NT2/D1 (cell line): ENCODE measurements at regions not wholly inside any gene's neighbourhood (a gene's known extent, or its start where the extent isn't known, plus 50 kb on each side); places are given as distances from the start of the nearest gene placed in this dataset.

Experiments used
- DNase-seq: peaks from one replicate; pipeline ENCODE4 v3.0.0-alpha.2; 2011; ENCODE audit warnings: low read depth, low spot score
- H3K27me3 ChIP-seq: 2 replicates; pipeline ENCODE4 v1.6.0; 2011; ENCODE audit warnings: mild to moderate bottlenecking; ENCODE audit not compliant: insufficient read length, insufficient read depth
- H3K36me3 ChIP-seq: 2 replicates; pipeline ENCODE4 v1.6.1; 2011; ENCODE audit warnings: mild to moderate bottlenecking, low read length, mixed read lengths; ENCODE audit not compliant: insufficient read depth, insufficient read length
- H3K4me1 ChIP-seq: 2 replicates; pipeline ENCODE4 v1.5.1; 2011; ENCODE audit not compliant: insufficient read depth, insufficient read length
- H3K4me3 ChIP-seq: 2 replicates; pipeline ENCODE4 v1.5.1; 2011; ENCODE audit warnings: low read depth; ENCODE audit not compliant: insufficient read length
- H3K9ac ChIP-seq: 2 replicates; pipeline ENCODE4 v1.6.0; 2011; ENCODE audit warnings: low read depth; ENCODE audit not compliant: insufficient read length
- H3K9me3 ChIP-seq: 2 replicates; pipeline ENCODE4 v1.5.1; 2011; ENCODE audit warnings: mild to moderate bottlenecking, low read length; ENCODE audit not compliant: insufficient read depth
- SUZ12 ChIP-seq: IDR thresholded peaks from 2 replicates; pipeline ENCODE4 v1.6.1; 2011; ENCODE audit not compliant: insufficient read length, insufficient read depth; ENCODE audit errors: extremely low read depth
- YY1 ChIP-seq: IDR thresholded peaks from 2 replicates; pipeline ENCODE4 v1.6.1; 2011; ENCODE audit not compliant: insufficient read length, insufficient read depth
- ZNF274 ChIP-seq: IDR thresholded peaks from 2 replicates; pipeline ENCODE4 v1.6.1; 2011; ENCODE audit warnings: mild to moderate bottlenecking, low read depth, low read length

DNA sequence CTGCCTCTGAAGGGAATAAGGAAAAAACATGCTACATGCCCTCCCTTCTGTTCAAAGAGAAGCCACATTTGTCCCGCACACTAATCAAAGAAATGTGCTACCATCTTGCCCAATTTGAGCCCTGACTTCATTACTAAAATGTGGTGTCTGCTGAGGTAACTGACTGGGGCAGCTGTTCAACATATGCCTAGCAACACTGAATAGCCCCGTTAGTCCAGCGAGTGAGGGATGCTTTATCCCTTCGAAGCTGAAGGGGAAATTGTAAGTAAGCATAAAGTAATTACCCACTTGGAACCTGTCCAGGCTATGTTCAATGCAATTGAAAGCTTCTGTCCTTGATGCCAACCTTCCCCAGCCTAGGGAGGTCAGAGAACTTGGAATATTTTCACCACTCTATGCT, 310.6 kb downstream of the SEC16B start:
- H3K9ac ChIP-seq: no peak overlapping the region
- H3K36me3 ChIP-seq: no peaks in the 10 kb centered on the region
- no peaks in the 10 kb centered on the region for H3K27me3 ChIP-seq
- no peaks in the 10 kb centered on the region for H3K9me3 ChIP-seq
- no peak overlapping the region for H3K4me3 ChIP-seq
- no peak for TF ChIP-seq YY1
- no peaks in the 10 kb centered on the region for H3K4me1 ChIP-seq
- DNase-seq: no peak

DNA sequence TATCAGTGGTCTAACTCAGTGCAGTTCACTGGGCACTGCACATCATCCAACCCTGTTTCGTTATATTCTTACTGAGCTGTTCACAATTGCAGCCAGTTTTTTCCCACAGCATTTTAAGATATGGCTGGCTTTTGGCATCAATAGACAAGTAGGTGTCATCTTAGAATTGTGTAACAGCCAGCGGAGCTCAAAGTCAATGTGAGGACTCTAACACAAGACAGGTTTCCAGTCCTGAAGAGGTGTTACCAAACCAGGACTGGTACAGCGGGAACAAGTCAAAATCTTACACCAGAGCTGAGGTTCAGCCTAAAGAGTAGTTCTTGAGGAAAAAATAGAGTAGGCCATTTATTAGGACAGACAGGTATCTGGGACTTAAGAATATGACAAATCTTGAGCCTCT, 313.3 kb downstream of the SEC16B start:
- H3K36me3 ChIP-seq: no peaks in the 10 kb centered on the region
- H3K9ac ChIP-seq: no peak overlapping the region
- no peak for DNase-seq
- H3K4me1 ChIP-seq: no peaks in the 10 kb centered on the region
- no peaks in the 10 kb centered on the region for H3K27me3 ChIP-seq
- no peak overlapping the region for H3K4me3 ChIP-seq
- TF ChIP-seq ZNF274 (no peak), SUZ12 (no peak)
- no peaks in the 10 kb centered on the region; the same call in 1 of the 2 replicates for H3K9me3 ChIP-seq

DNA sequence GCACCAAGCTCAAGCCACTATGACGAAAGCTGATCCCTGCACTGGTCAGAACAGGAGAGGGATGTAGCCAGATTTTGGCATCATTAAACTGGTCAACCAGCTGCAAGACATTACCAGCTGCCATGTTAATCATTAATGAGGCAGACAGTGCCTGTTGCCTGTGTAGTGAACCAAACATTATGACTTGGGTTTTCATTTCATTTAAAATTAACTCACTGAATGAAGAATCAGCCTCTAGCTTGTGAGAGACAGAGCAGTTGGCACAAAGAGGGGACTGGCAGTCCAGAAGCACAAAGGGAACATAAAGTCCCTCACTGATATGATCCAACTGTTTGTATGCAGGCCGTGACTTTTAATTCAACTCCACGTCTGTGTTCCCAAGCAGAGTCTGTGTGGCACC, 318.9 kb downstream of the SEC16B start:
- Histone ChIP-seq H3K9ac (no peak overlapping the region), H3K27me3 (no peaks in the 10 kb centered on the region), H3K36me3 (no peaks in the 10 kb centered on the region), H3K9me3 (no peaks in the 10 kb centered on the region; the same call in 1 of the 2 replicates), H3K4me3 (no peak overlapping the region), H3K4me1 (peaks cover 6% of the 10 kb centered on the region)
- no peak for DNase-seq
- no peak for TF ChIP-seq SUZ12
- TF ChIP-seq ZNF274: no peak
- no peak for TF ChIP-seq YY1

DNA sequence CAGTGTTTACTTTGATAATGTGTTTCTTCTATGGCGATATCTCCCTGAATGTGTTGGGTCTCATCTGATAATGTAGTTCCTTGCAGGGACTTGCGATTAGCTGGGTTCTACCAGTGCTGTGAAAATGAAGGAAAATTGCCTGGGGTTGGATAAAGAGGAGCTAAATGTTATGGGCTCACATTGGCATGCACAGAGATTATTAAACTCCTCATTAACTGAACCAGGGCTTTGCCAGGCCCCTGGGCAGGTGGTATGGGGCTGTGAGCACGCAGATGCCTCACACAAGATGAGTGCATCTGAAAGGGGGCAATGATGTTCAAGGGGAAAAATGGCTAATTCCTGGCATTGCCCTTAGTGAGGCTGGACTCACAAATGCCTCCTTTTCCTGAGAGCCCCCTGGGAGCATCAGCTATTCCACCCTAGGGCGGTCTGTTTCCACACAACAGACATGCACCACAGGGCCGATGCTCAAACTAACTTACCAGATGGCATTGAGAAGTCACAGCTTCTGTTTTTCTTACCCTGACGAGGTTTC, 321.1 kb downstream of the SEC16B start:
- no peaks in the 10 kb centered on the region; the same call in 1 of the 2 replicates for H3K9me3 ChIP-seq
- DNase-seq: no peak
- no peak overlapping the region for H3K4me3 ChIP-seq
- no peaks in the 10 kb centered on the region for H3K27me3 ChIP-seq
- H3K9ac ChIP-seq: no peak overlapping the region
- H3K4me1 ChIP-seq: peaks cover 6% of the 10 kb centered on the region
- TF ChIP-seq SUZ12 (no peak), YY1 (no peak), ZNF274 (no peak)
- H3K36me3 ChIP-seq: no peaks in the 10 kb centered on the region

DNA sequence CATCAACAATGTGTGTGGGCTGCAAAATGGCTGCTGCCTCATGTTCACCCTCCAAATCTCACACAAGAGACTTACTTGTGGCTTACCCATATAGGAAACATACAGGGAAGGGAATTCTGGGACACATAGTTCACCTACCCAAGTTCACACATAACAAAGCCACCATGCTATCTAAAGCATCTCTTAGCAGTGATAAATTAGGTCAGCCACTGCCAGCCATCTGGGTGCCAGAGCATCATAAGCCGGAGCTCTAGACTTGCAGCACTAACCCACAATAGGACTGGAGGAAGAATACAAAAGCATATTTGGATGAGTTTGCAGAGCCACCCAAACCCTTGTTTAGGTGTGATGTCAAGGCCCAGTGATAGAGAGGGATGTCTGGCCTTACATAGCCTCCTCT, 321.7 kb downstream of the SEC16B start:
- H3K9me3 ChIP-seq: no peaks in the 10 kb centered on the region; the same call in 1 of the 2 replicates
- H3K36me3 ChIP-seq: no peaks in the 10 kb centered on the region
- no peak for DNase-seq
- peaks cover 6% of the 10 kb centered on the region for H3K4me1 ChIP-seq
- TF ChIP-seq SUZ12: no peak
- no peak for TF ChIP-seq ZNF274
- no peak overlapping the region for H3K9ac ChIP-seq
- H3K27me3 ChIP-seq: no peaks in the 10 kb centered on the region
- H3K4me3 ChIP-seq: no peak overlapping the region

GRCh38 chr1:177646757-177647730, 322.8 kb downstream of the SEC16B start:
- Histone ChIP-seq H3K9ac (no peak overlapping the region), H3K27me3 (no peaks in the 10 kb centered on the region), H3K36me3 (no peaks in the 10 kb centered on the region), H3K4me3 (no peak overlapping the region), H3K9me3 (no peaks in the 10 kb centered on the region), H3K4me1 (peaks cover 6% of the 10 kb centered on the region)
- no peak for DNase-seq
- no peak for TF ChIP-seq SUZ12
- TF ChIP-seq YY1: no peak
- TF ChIP-seq ZNF274: no peak

- Histone ChIP-seq H3K9me3 (no peaks in the 10 kb centered on the region), H3K9ac (no peak overlapping the region), H3K4me3 (no peak overlapping the region), H3K27me3 (no peaks in the 10 kb centered on the region), H3K4me1 (peaks cover 6% of the 10 kb centered on the region), H3K36me3 (no peaks in the 10 kb centered on the region)
- TF ChIP-seq SUZ12 (no peak), YY1 (no peak)
- DNase-seq: no peak
Measured at GRCh38 chr1:177645491-177646190, 324.2 kb downstream of the SEC16B start.
